GM19193 (cell line): ENCODE measurements at regions not wholly inside any gene's neighbourhood (a gene's known extent, or its start where the extent isn't known, plus 50 kb on each side); places are given as distances from the start of the nearest gene placed in this dataset.

Experiments
- POLR2A ChIP-seq: IDR thresholded peaks from 4 replicates; pipeline ENCODE4 v1.6.1; 2011; ENCODE audit not compliant: insufficient read depth, insufficient read length; ENCODE audit errors: extremely low read depth

DNA sequence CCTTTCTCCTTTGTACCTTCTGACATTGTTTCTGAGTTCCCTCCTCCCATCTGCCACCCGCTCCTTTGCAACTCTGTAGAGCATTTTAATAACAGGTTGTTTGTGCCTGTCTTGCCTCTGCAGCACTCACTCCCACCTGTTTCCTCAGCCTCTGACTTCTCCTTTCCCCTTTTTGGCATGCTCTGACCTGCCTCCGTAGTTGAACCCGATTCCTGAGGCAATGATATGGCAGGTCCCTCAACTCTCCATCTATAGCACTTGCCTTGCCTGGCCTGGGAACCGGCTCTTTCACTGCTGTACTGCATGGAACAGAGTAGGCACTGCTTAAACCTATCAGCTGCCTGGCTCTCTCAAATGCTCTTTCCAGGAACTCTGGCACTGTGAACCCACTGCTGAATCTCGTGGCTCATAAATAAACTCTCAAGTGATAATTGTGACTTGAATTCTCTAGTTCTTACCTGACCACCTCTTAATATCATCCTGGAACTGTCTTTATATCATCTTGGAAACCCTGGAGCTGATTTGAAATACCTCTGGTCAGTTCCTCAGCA lies 50.3 kb downstream of the UTRN start:
- TF ChIP-seq POLR2A: no peak

- TF ChIP-seq POLR2A: no peak
Observed at GRCh38 chr6:144335914-144336313, 50.8 kb downstream of the UTRN start.

DNA sequence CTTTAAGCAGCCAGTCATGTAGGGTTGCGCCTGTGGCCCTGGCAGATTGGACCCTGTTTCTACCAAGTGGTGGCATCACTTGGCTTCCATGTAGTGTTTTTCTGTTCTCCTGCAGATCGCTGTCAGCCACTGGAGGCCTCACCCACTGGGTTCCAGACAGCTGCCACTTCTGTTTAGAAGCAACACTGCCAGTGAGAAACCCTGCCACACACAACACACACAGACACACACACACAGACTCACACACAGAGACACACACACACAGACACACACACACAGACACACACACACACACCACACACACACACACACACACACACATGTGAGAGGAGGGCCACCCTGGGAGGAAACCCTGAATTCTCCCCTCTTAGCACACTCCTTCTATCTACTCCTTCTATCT lies 51.8 kb downstream of the UTRN start:
- no peak for TF ChIP-seq POLR2A

DNA sequence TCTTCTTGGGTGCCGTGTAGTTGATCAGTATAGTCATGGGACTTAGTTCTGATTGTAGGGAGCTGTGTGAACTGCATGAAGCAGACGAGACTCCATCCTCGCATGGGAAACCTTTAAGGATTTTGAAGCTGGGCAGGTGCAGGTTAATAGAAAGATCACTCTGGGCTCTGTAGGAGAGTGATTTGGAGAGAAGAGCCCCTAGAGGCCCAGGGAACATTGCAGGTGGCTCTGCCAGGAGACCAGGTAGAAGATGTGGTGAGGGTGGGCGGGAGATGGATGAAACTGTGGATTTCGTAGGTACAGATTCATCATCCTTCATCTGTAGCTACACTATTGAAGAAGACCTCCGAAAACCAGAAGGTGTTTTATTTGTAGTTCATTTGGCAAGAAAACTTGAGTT lies 53.3 kb downstream of the UTRN start:
- no peak for TF ChIP-seq POLR2A

GRCh38 chr6:144338951-144339700 lies 54.0 kb downstream of the UTRN start:
- TF ChIP-seq POLR2A: no peak

GRCh38 chr6:144339859-144340452 lies 54.8 kb downstream of the UTRN start:
- TF ChIP-seq POLR2A: no peak

GRCh38 chr6:144340541-144341371 lies 55.6 kb downstream of the UTRN start:
- no peak for TF ChIP-seq POLR2A

- TF ChIP-seq POLR2A: no peak
Observed at GRCh38 chr6:144341831-144342527, 56.8 kb downstream of the UTRN start.

GRCh38 chr6:144343701-144344428 lies 58.7 kb downstream of the UTRN start:
- peak; percentile 28 for TF ChIP-seq POLR2A

DNA sequence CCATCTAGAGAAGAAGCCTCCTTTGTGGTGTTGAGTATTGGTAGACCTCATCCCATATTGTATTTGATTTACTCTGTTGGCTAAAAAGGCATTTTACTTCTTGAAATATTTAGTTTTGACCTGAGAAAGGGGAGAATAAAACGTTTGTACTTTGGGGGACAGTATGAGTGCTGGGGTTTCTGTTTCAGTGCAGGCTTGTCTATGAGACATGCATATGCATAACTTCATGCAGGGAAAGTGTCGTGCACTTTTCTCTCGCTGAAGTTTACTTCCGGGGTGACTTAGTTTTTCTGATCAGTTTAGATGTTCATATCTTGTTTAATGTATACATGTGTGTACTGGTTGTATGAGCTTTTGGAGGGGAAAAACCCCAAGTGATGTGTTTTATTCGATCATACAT lies 59.5 kb downstream of the UTRN start:
- TF ChIP-seq POLR2A: no peak

DNA sequence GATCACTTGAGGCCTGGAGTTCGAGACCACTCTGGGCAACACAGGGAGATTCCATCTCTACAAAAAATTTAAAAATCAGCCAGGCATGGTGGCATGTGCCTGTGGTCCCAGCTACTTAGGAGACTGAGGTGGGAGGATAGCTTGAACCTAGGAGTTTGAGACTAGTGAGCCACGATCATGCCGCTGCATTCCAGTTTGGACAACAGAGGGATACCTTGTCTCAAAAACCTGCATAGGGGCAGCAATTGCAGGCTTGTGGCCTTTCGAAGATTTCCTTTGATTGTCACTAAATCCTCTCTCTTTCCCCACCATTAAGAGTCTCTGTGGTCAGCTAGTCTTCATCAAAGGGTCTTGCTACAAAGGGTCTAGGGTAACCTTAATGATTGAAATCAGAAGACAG lies 60.3 kb downstream of the UTRN start:
- no peak for TF ChIP-seq POLR2A

- no peak for TF ChIP-seq POLR2A
Observed at GRCh38 chr6:144346719-144347447, 61.7 kb downstream of the UTRN start.

- no peak for TF ChIP-seq POLR2A
Observed at GRCh38 chr6:144347448-144347759, 62.3 kb downstream of the UTRN start.

DNA sequence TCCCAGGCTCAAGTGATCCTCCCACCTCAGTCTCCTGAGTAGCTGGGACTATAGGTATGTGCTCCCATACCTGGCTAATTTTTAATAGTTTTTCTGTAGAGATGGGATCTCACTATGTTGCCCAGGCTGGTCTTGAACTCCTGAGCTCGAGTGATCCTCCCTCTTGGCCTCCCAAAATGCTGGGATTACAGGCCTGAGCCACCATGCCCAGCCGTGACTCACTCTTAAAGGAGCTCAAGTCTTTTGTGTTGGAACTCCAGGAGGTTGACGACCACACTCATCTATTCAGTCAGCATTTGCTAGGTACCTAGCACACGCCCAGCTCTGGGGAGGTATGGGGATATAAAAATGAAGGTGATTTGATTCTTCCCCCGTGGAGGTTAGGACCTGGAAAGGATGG lies 62.8 kb downstream of the UTRN start:
- no peak for TF ChIP-seq POLR2A
